ENCODE measurements at regions not wholly inside any gene's neighbourhood (a gene's known extent, or its start where the extent isn't known, plus 50 kb on each side); places are given as distances from the start of the nearest gene placed in this dataset.
A peak's percentile ranks its signal among the peaks of the same experiment; 100 is the strongest.

DNA sequence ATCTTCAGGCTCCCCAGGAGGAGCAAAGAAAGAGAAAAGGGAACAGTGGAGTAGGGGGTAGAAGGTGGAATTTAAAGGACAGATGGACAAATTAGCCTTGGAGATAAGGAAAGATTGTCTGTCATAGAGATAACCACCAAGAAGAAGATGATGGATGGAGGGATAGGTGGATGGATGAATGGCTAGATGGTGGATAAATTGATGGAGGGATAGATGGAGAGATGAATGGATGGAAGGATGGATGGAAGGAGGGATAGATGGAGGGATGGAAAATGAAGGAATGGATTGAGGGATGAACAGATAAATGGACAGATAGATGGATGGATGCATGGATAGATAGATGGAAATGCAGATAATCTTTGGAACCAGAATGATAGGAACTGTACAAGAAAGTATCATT lies 102.8 kb downstream of the TNFAIP3 start (continued):
- TF ChIP-seq PHF20 (IDR thresholded peaks at IDR 0.05; ENCODE audit: partially characterized antibody) = no peak
- no peak for TF ChIP-seq ZNF311 (CRISPR knock-in tag; IDR thresholded peaks at IDR 0.05)
- no peak for TF ChIP-seq RFX7 (CRISPR knock-in tag; IDR thresholded peaks at IDR 0.05)
- TF ChIP-seq, protein P1, sequence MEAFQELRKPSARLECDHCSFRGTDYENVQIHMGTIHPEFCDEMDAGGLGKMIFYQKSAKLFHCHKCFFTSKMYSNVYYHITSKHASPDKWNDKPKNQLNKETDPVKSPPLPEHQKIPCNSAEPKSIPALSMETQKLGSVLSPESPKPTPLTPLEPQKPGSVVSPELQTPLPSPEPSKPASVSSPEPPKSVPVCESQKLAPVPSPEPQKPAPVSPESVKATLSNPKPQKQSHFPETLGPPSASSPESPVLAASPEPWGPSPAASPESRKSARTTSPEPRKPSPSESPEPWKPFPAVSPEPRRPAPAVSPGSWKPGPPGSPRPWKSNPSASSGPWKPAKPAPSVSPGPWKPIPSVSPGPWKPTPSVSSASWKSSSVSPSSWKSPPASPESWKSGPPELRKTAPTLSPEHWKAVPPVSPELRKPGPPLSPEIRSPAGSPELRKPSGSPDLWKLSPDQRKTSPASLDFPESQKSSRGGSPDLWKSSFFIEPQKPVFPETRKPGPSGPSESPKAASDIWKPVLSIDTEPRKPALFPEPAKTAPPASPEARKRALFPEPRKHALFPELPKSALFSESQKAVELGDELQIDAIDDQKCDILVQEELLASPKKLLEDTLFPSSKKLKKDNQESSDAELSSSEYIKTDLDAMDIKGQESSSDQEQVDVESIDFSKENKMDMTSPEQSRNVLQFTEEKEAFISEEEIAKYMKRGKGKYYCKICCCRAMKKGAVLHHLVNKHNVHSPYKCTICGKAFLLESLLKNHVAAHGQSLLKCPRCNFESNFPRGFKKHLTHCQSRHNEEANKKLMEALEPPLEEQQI (IDR thresholded peaks at IDR 0.05) = no peak
- TF ChIP-seq TGIF2 (CRISPR knock-in tag; IDR thresholded peaks at IDR 0.05) = no peak
- TF ChIP-seq, protein P2, sequence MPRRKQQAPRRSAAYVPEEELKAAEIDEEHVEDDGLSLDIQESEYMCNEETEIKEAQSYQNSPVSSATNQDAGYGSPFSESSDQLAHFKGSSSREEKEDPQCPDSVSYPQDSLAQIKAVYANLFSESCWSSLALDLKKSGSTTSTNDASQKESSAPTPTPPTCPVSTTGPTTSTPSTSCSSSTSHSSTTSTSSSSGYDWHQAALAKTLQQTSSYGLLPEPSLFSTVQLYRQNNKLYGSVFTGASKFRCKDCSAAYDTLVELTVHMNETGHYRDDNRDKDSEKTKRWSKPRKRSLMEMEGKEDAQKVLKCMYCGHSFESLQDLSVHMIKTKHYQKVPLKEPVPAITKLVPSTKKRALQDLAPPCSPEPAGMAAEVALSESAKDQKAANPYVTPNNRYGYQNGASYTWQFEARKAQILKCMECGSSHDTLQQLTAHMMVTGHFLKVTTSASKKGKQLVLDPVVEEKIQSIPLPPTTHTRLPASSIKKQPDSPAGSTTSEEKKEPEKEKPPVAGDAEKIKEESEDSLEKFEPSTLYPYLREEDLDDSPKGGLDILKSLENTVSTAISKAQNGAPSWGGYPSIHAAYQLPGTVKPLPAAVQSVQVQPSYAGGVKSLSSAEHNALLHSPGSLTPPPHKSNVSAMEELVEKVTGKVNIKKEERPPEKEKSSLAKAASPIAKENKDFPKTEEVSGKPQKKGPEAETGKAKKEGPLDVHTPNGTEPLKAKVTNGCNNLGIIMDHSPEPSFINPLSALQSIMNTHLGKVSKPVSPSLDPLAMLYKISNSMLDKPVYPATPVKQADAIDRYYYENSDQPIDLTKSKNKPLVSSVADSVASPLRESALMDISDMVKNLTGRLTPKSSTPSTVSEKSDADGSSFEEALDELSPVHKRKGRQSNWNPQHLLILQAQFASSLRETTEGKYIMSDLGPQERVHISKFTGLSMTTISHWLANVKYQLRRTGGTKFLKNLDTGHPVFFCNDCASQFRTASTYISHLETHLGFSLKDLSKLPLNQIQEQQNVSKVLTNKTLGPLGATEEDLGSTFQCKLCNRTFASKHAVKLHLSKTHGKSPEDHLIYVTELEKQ (CRISPR knock-in tag; IDR thresholded peaks at IDR 0.05) = no peak
- no peak for TF ChIP-seq ZBTB1 (CRISPR knock-in tag; IDR thresholded peaks at IDR 0.05; ENCODE audit: borderline replicate concordance, low read depth)
- no peak for TF ChIP-seq CHD2 (IDR thresholded peaks at IDR 0.05; ENCODE audit: low read depth, low read length)
- TF ChIP-seq NFATC3 (IDR thresholded peaks at IDR 0.05) = no peak
- TF ChIP-seq NRF1 (conservative IDR thresholded peaks at IDR 0.05 in 1 of 2, IDR thresholded peaks at IDR 0.05 in 1 of 2) = no peak
- TF ChIP-seq PCBP2 (IDR thresholded peaks at IDR 0.05; ENCODE audit: low read depth, low read length, poor library complexity, severe bottlenecking) = no peak
- TF ChIP-seq, protein P3, sequence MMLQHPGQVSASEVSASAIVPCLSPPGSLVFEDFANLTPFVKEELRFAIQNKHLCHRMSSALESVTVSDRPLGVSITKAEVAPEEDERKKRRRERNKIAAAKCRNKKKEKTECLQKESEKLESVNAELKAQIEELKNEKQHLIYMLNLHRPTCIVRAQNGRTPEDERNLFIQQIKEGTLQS (IDR thresholded peaks at IDR 0.05) = no peak
- TF ChIP-seq, protein P3 (CRISPR knock-in tag; conservative IDR thresholded peaks at IDR 0.05) = no peak
- TF ChIP-seq, protein P4, sequence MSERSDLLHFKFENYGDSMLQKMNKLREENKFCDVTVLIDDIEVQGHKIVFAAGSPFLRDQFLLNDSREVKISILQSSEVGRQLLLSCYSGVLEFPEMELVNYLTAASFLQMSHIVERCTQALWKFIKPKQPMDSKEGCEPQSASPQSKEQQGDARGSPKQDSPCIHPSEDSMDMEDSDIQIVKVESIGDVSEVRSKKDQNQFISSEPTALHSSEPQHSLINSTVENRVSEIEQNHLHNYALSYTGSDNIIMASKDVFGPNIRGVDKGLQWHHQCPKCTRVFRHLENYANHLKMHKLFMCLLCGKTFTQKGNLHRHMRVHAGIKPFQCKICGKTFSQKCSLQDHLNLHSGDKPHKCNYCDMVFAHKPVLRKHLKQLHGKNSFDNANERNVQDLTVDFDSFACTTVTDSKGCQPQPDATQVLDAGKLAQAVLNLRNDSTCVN (CRISPR knock-in tag; IDR thresholded peaks at IDR 0.05) = no peak
- TF ChIP-seq OTX1 (CRISPR knock-in tag; IDR thresholded peaks at IDR 0.05) = peak; percentile 51; the same call in 1 of the 2 replicates
- TF ChIP-seq CC2D1A (IDR thresholded peaks at IDR 0.05) = no peak
- TF ChIP-seq, protein P5, sequence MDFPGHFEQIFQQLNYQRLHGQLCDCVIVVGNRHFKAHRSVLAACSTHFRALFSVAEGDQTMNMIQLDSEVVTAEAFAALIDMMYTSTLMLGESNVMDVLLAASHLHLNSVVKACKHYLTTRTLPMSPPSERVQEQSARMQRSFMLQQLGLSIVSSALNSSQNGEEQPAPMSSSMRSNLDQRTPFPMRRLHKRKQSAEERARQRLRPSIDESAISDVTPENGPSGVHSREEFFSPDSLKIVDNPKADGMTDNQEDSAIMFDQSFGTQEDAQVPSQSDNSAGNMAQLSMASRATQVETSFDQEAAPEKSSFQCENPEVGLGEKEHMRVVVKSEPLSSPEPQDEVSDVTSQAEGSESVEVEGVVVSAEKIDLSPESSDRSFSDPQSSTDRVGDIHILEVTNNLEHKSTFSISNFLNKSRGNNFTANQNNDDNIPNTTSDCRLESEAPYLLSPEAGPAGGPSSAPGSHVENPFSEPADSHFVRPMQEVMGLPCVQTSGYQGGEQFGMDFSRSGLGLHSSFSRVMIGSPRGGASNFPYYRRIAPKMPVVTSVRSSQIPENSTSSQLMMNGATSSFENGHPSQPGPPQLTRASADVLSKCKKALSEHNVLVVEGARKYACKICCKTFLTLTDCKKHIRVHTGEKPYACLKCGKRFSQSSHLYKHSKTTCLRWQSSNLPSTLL (IDR thresholded peaks at IDR 0.05) = peak; percentile 51; the same call in 1 of the 2 replicates
- no peak for TF ChIP-seq ZNF586 (CRISPR knock-in tag; conservative IDR thresholded peaks at IDR 0.05)
- no peak for TF ChIP-seq KAT2B (IDR thresholded peaks at IDR 0.05; ENCODE audit: low read depth, low read length)
- TF ChIP-seq MEIS2 (IDR thresholded peaks at IDR 0.05; ENCODE audit: partially characterized antibody) = peak; percentile 18
- no peak for TF ChIP-seq ZNF507 (tag; conservative IDR thresholded peaks at IDR 0.05)

Data from K562 (cell line).